ENCODE measurements at regions not wholly inside any gene's neighbourhood (a gene's known extent, or its start where the extent isn't known, plus 50 kb on each side); places are given as distances from the start of the nearest gene placed in this dataset.

- Histone ChIP-seq H2BK5ac (ENCODE audit: insufficient read length, low read length) (no peak overlapping the region), H3K9ac (ENCODE audit: extremely low read depth, insufficient read length, low read length) (no peak overlapping the region), H4K20me1 (ENCODE audit: control insufficient read depth, insufficient read depth, insufficient read length) (no peaks in the 10 kb centered on the region), H3T11ph (ENCODE audit: low read length) (no peak overlapping the region), H4K5ac (ENCODE audit: insufficient read length, low read depth, low read length) (no peak overlapping the region), H2BK20ac (ENCODE audit: low read depth, low read length, poor library complexity, severe bottlenecking) (no peak overlapping the region), H2BK15ac (ENCODE audit: low read depth, low read length) (no peak overlapping the region), H2AK5ac (ENCODE audit: insufficient read length, low read length) (no peak overlapping the region), H2BK12ac (ENCODE audit: insufficient read length, low read depth, low read length) (no peak overlapping the region), H2BK120ac (ENCODE audit: low read depth, low read length, poor library complexity, severe bottlenecking) (no peak overlapping the region), H4K8ac (replicated peaks; ENCODE audit: insufficient read length, low read depth, low read length) (no peak overlapping the region), H3K4me2 (ENCODE audit: insufficient read depth, insufficient read length, low read length) (no peak overlapping the region), H3K14ac (ENCODE audit: insufficient read depth, low read length) (no peak overlapping the region), H3K18ac (ENCODE audit: insufficient read length, low read depth, low read length) (no peak overlapping the region), H3K79me2 (ENCODE audit: insufficient read depth, low read length) (no peaks in the 10 kb centered on the region), H3K56ac (ENCODE audit: insufficient read length, low read depth, low read length) (no peak overlapping the region), H3K27ac (ENCODE audit: insufficient read length, low read depth, low read length) (no peak overlapping the region), H2AFZ (ENCODE audit: low read length) (no peak overlapping the region), H3K4me1 (ENCODE audit: insufficient read depth, low read length) (no peaks in the 10 kb centered on the region), H3K4ac (ENCODE audit: low read depth, low read length) (no peak overlapping the region), H3K9me3 (ENCODE audit: control insufficient read depth, low read depth, low read length) (no peaks in the 10 kb centered on the region), H4K91ac (ENCODE audit: insufficient read length, low read depth, low read length) (no peak overlapping the region), H3K79me1 (ENCODE audit: insufficient read depth, low read depth, low read length, poor library complexity, severe bottlenecking) (no peaks in the 10 kb centered on the region), H3K23ac (ENCODE audit: insufficient read length, low read depth, low read length) (no peak overlapping the region), H3K27me3 (ENCODE audit: insufficient read depth, low read length) (no peaks in the 10 kb centered on the region), H3K23me2 (ENCODE audit: insufficient read length, low read depth, low read length, poor library complexity, severe bottlenecking) (no peaks in the 10 kb centered on the region)
- peaks cover 6 to 11% of the 10 kb centered on the region in 2 experiments; a peak in 4 of 5 replicates for H3K9me3 Mint-ChIP-seq
- 0 out of 7 replicates have a peak overlapping the region, but pooled peaks of 1 of the 3 experiments have one; percentile 0 for H3K27ac Mint-ChIP-seq
- H3K27me3 Mint-ChIP-seq (ENCODE audit: low read depth): peaks cover 2% of the 10 kb centered on the region; the same call in 1 of the 2 replicates
- H3K36me3 Mint-ChIP-seq (ENCODE audit: insufficient read depth in 1 of 3, low read depth in 3 of 3): no peaks in the 10 kb centered on the region; a peak in 1 of 7 replicates
- H3K4me1 Mint-ChIP-seq: peaks cover 4 to 8% of the 10 kb centered on the region in 2 experiments
- peak; percentile 17 for DNase-seq
- H3K4me3 Mint-ChIP-seq: no peak overlapping the region
- no CpG with 5 or more reads among the region's 8 CpGs for WGBS (ENCODE audit: extremely low coverage, insufficient read length, low lambda C conversion rate)
- TF ChIP-seq CTCF (conservative IDR thresholded peaks at IDR 0.05): no peak
These were observed 127.0 kb upstream of the NLRP1 start for GRCh38 chr17:5711344-5711743.
